GM19395 (cell line): ENCODE measurements at regions not wholly inside any gene's neighbourhood (a gene's known extent, or its start where the extent isn't known, plus 50 kb on each side); places are given as distances from the start of the nearest gene placed in this dataset.
A peak's percentile ranks its signal among the peaks of the same experiment; 100 is the strongest.

Experiments
- ATAC-seq: cut with Tn5 transposase; IDR thresholded peaks from one replicate; pipeline ENCODE4 v1.9.1; 2021; ENCODE audit warnings: mild to moderate bottlenecking, moderate library complexity; ENCODE audit not compliant: unreplicated experiment

DNA sequence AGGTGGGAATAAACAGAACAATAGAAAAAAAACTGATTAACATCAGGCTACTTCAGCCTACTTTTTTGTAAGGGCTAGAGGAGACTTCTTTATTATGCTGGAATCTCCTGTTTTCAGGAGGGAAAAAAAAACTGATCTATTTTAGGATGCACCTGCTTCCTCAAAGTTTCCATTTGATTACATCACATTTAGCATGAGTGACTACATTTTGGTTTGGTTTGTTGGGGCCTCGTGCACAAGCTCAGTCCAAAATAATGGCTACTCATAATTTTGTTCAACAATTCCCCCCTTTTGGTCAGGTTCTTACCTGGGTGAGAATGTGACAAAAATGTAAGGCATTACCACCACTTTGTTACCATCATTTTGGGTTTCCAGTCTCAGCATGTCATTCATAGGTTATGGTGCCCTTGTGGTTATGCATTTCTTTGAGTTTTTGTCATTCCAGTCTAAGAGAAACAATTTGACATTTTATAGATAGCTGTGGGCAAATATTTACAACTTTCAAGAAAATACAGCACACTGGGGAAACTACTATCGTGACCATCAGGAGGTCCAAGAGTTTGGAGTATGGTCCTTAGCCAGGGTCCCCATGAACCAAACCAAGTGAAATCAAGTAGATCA, 93.6 kb upstream of the ATP11B start:
- no peak for ATAC-seq

DNA sequence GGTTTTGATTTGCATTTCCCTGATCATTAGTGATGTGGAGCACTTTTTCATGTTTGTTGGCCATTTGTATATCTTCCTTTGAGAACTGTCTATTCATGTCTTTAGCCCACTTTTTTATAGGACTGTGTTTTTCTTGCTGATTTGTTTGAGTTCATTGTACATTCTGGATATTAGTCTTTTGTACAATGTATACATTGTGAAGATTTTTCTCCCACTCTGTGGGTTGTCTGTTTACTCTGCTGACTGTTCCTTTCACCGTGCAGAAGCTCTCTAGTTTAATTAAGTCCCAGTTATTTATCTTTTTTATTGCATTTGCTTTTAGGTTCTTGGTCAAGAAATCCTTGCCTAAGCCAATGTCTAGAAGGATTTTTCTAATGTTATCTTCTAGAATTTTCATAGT, 91.1 kb upstream of the ATP11B start:
- no peak for ATAC-seq

DNA sequence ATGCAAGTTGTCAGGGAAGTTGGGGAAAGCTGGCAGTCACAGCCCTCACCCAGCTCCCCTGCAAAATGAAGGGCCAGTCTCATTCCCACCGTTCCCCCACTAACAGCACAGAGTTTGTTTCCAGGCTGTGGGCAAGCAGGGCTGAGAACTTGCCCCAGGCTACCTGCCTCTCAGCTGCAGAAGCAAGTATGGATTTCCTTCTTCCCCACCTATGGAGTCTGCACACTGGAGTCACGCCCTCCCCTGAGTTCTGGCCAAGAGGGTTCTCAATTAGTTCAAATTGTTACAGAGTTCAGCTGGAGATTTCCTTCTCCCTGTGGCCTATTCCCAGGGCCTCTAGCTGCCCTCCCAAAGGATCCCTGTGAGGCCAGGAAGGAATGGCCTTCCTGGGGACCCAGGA, 90.1 kb upstream of the ATP11B start:
- ATAC-seq = no peak

DNA sequence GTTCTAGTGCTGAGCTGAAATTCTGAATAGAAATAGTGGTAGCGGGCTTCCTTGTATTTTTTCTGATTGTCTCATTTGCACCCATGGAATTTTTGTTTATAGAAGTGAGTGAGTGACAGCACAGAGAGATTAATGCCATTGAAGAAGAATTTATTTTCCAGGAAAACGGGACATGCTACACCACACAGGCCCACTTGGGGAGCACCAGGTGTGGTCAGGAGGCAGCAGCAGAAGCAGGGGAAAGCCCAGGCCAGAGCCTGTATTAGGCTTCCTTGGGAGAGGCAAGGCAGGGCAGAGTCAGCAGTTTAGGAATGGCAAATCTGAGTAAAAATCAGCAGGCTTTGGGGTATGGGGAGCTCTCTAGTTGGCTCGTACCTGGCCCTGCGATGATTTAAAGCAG, 88.4 kb upstream of the ATP11B start:
- ATAC-seq = no peak

DNA sequence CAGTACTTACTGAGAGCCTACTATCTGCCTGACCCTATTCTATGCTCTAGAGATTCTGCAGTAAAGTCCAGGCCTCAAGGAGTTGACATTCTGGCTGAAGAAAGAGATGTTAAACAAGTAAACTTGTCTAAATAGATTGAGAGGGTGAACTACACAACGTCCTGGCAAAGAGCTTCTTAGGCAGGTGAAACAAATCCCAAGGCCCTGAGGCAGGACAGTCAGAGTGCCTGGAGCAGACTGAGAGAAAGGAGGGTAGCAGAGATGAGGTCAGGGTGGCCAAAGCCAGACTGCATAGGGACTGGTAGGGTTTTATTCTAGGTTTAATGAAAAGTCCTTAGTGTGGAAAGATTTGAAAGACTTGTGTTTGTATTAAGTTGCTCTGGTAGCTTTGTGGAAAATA, 84.5 kb upstream of the ATP11B start:
- no peak for ATAC-seq

GRCh38 chr3:182709306-182709705, 84.0 kb upstream of the ATP11B start:
- no peak for ATAC-seq

- no peak for ATAC-seq
Measured at GRCh38 chr3:182710557-182711157, 82.6 kb upstream of the ATP11B start.

GRCh38 chr3:182711261-182711683, 82.0 kb upstream of the ATP11B start:
- ATAC-seq = no peak

- no peak for ATAC-seq
Measured at GRCh38 chr3:182711853-182712252, 81.5 kb upstream of the ATP11B start.

GRCh38 chr3:182713111-182713510, 80.2 kb upstream of the ATP11B start:
- no peak for ATAC-seq

DNA sequence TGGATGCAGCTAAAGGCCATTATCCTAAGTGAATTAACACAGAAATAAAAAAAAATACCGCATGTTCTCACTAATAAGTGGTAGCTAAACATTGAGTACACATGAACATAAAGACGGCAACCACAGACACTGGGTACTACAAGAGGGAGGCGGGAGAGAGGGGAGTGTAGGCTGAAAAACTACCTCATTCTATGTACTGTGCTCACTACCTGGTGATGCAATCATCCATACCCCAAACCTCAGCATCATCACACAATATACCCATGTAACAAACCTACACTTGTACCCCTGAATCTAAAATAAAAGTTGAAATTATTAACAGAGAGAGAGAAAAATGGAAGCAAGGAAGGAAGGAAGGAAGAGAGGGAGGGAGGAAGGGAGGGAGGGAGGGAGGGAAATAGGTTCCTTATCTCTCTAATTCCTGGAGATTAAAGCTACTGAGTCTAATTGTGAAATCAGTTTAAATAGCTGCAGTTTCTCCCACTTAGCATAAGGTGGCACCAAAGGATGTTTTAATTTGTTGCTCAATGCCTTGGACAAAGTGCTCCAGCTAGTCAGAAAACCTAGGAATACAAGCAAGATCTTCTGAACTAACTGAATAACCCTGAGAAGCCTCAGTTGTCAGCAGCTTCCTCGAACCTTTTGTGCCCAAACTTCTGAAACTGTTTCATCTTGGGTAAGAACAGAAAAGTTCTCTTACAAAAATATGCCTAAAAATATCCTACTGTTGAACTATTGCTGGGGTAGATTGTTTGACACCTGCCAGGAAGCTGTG, 79.4 kb upstream of the ATP11B start:
- ATAC-seq = no peak

DNA sequence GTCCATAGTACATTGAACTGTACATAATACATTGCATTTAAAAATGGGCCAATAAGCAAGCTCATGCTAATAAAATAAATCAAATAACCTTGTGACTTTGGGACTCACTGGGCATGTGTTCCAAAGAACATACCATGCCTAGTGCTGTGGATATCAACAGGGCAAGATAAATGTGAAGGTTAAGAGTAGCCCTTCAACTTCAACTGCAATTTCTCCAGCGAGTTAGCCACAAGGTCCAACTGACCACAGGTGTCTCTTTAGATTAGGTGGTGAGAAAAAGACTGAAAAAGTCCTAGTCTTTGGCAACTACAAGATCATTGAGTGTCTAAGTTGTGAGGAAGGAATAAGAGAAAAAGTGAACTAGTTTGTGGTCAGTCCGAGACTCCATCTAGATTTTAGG, 78.3 kb upstream of the ATP11B start:
- no peak for ATAC-seq

DNA sequence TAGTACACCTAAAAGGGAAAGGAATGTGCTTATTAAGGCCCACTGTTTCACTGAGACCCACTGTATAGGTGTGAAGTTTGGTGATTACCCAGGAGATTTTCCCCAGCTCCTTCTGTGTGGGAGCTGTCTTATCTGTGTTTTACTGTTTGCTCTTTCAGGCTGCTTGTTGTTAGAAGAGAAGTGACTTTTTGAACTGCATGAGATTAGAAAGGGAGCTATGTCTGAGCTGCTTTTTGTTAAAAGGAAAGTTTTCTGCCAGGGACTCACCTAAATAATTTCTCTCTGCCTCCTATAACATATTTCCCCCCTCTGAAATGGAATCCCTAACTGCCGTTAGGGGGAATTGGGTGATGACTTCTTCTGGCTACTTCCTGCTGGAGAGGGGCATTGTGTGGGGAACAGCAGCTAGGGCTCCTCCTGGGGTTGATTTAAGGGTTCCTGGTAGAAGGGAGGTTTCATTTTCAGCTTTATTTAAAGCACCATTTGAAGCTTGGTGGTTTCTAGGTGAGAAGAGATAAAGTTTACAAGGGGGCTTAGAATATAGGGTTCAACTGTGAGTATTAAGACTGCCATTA, 77.1 kb upstream of the ATP11B start:
- ATAC-seq = peak; percentile 62

DNA sequence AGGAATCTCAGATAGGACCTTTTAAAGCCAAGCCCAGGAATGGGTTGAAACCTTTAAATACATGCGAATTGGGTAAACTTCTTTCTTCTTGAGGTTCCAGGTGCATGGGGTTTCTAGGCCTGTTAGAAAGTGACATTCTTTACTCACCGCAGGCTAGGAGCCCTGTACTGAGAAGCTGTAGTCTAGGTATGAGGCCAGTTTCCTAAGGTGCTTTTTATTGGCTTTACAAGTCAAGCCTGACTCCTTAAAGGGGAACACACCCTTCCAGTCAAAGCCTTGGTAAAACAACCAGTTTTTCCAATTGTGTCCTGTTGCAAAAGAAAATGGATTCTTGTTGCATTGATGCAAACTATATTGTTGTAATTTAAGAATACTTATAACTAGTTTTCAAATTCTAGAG, 76.1 kb upstream of the ATP11B start:
- peak; percentile 83 for ATAC-seq

- ATAC-seq = no peak
Measured at GRCh38 chr3:182722907-182723306, 70.4 kb upstream of the ATP11B start.

DNA sequence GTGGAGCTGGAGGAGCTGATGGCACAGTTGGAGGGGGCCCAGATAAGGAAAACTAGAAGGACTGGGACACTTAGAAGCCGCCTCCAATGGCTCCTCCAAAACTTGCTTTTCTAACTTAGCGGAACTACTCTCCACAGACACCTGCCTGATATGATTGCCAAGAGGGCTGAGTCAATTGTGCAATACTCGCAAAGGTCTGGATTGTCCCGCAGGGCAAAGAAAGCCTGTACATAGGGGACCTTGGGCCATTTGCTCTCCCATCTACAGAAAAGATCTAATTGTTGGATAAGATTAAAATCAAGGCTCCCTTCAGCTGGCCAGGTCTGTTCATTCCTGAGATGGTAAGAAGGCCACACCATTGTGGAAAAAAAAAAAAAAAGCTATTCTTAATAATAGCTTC, 69.7 kb upstream of the ATP11B start:
- no peak for ATAC-seq

- ATAC-seq = no peak
Measured at GRCh38 chr3:182725372-182726251, 67.7 kb upstream of the ATP11B start.

DNA sequence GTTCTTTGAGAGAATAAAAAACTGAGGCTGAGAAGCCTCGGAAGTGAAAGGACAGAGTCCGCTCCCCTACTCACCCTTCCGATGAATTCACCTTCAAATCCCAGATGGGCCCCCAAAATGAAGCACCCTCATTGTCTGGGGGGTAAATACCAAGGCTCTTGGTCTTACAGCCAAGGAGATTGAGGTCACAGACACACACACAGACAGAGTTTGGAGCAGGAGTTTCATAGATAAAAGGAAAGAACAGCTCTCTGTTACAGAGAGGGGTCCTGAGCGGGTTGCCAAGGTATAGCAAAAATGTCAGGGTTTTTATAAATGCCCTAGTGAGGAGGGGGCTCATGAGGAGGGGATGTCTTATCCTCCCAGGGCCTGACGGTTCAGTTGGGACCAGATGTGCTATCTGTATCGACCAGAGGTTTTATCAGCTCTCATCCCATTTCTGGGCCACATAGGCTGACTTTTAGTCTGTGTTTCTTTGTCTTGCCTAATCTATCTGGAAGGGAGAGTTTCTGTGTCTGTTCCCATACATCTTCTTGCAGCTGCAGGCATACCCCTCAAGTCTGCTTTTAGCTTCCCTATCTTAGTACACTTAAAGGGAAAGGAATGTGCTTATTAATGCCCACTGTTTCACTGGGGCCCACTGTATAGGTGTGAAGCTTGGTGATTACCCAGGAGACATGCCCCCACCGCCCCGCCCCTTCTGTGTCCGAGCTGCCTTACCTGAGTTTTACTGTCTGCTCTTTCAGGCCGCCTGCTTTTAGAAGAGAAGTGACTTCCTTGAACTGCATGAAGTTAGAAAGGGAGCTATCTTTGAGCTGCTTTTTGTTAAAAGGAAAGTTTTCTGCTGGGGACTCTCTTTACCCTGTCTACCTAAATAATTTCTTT, 66.8 kb upstream of the ATP11B start:
- ATAC-seq = no peak

DNA sequence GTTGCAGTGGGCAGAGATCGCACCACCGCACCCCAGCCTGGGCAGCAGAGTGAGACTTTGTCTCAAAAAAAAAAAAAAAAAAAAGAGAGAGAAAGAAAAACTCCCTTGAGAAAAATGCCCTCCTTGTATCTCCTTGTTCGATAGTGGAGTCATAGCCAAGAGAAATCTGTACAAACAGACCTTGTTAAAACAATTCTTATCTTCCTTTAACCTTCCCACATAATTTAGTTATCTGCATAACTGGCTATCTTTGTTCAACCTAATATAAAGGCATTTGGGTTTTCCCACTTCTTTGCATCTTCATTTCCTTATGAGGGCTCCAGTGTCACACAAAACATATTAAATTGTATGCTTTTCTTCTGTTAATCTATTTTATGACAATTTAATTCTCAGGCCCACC, 65.1 kb upstream of the ATP11B start:
- ATAC-seq = no peak
